K562 (cell line): ENCODE measurements at regions not wholly inside any gene's neighbourhood (a gene's known extent, or its start where the extent isn't known, plus 50 kb on each side); places are given as distances from the start of the nearest gene placed in this dataset.

Source experiments
- ATAC-seq: fragments of 200-7000 bp; cut with Tn5 transposase; 3 replicates; pipeline ENCODE4 v1.9.1; 2020; ENCODE audit warnings: moderate library complexity
- BruUV-seq: library from RNA; stranded (reverse); fragments of 400-500 nt; replicated peaks from 2 replicates; lab custom pipeline; 2021; lab: Mats Ljungman, UMichigan
- CTCF ChIA-PET: fragments of 300-600 bp; formaldehyde crosslinking; extraction: SDS; loops from one replicate; lab custom pipeline; 2021; ENCODE audit warnings: low intra/inter-chr PET ratio; lab: Yijun Ruan, JAX
- POLR2A ChIA-PET: fragments of 300-600, 350-650 bp; sonication (Branson Sonifier 250); formaldehyde crosslinking; extraction: SDS; loops from one replicate; lab custom pipeline; 2021; ENCODE audit warnings: antibody characterized with exemption, inconsistent platforms; lab: Yijun Ruan, JAX
- DNase-seq, 4 experiments: peaks; one replicate each; pipeline versions ENCODE4 v3.0.0 to v3.0.0-alpha.2; 2011 to 2018; ENCODE audit warnings: low spot score in 3 of 4, mixed read lengths in 3 of 4; ENCODE audit errors: extremely low read depth in 1 of 4
- FAIRE-seq: peaks from 2 replicates; lab custom pipeline; 2011; peaks lifted over from hg19 to GRCh38; lab: Jason Lieb, UNC
- H2AFZ ChIP-seq: 2 replicates; pipeline ENCODE4 v1.6.0; 2011; ENCODE audit warnings: low read depth, low read length, control low read depth, inconsistent platforms
- H3K27ac ChIP-seq: fragments of 200-600 bp; 3 replicates; pipeline ENCODE4 v1.8.0; 2011; ENCODE audit warnings: low read depth, mild to moderate bottlenecking, control low read depth, inconsistent platforms, low read length, moderate library complexity, mixed read lengths; ENCODE audit errors: extremely low read depth
- H3K27me3 ChIP-seq, 2 experiments: fragments of 300-600 bp in 1 of 2; 2 replicates in 1 of 2; 3 replicates in 1 of 2; pipeline versions ENCODE4 v1.6.0 to v1.8.0; 2011; ENCODE audit warnings: inconsistent platforms in 2 of 2, low read length in 2 of 2, mild to moderate bottlenecking in 1 of 2, mixed read lengths in 1 of 2, moderate library complexity in 1 of 2; ENCODE audit not compliant: control insufficient read depth in 2 of 2, insufficient read depth in 2 of 2
- H3K36me3 ChIP-seq: fragments of 300-600 bp; 3 replicates; pipeline ENCODE4 v1.8.0; 2011; ENCODE audit warnings: mild to moderate bottlenecking, low read length, inconsistent platforms; ENCODE audit not compliant: control insufficient read depth, insufficient read depth
- H3K4me1 ChIP-seq, 2 experiments: fragments of 200-600 bp in 1 of 2; replicated peaks in 1 of 2; 2 replicates in 1 of 2; 3 replicates in 1 of 2; pipeline versions ENCODE4 v1.5.1 to v1.8.0; 2011; ENCODE audit warnings: inconsistent platforms in 2 of 2, low read length in 2 of 2, mild to moderate bottlenecking in 1 of 2, mixed read lengths in 1 of 2, moderate library complexity in 1 of 2; ENCODE audit not compliant: control insufficient read depth in 2 of 2, insufficient read depth in 2 of 2
- H3K4me2 ChIP-seq: 2 replicates; pipeline ENCODE4 v1.6.1; 2011; ENCODE audit warnings: low read length, control low read depth, inconsistent platforms, mixed read lengths; ENCODE audit not compliant: insufficient read depth
- H3K4me3 ChIP-seq: fragments of 200-600 bp; sonication (generic), shearing (Covaris generic); 2 replicates; pipeline ENCODE4 v1.5.1; 2016; ENCODE audit warnings: control low read depth, inconsistent platforms
- H3K79me2 ChIP-seq: fragments of 200-600 bp; 3 replicates; pipeline ENCODE4 v1.8.0; 2011; ENCODE audit warnings: low read length, inconsistent platforms; ENCODE audit not compliant: control insufficient read depth, insufficient read depth
- H3K9ac ChIP-seq, 2 experiments: 2 replicates each; pipeline versions ENCODE4 v1.6.0 to v1.6.1; 2011; ENCODE audit warnings: low read depth in 2 of 2, low read length in 2 of 2, control low read depth in 1 of 2, inconsistent platforms in 1 of 2, mild to moderate bottlenecking in 1 of 2, mixed read lengths in 1 of 2; ENCODE audit not compliant: insufficient read depth in 1 of 2
- H3K9me1 ChIP-seq: one replicate; pipeline ENCODE4 v1.6.0; 2011; ENCODE audit warnings: inconsistent platforms, mild to moderate bottlenecking, low read length, moderate library complexity; ENCODE audit not compliant: control insufficient read depth, insufficient read depth
- H3K9me3 ChIP-seq: replicated peaks from 2 replicates; pipeline ENCODE4 v1.5.1; 2011; ENCODE audit warnings: low read depth, low read length, inconsistent platforms; ENCODE audit not compliant: control insufficient read depth, insufficient read depth
- H4K20me1 ChIP-seq: replicated peaks from 2 replicates; pipeline ENCODE4 v1.6.1; 2011; ENCODE audit warnings: low read length, inconsistent platforms, mixed read lengths; ENCODE audit not compliant: control insufficient read depth, insufficient read depth
- CGGBP1 ChIP-seq: fragments of 250-450 bp; sonication (Bioruptor Pico); IDR thresholded peaks from 2 replicates; pipeline ENCODE4 v1.9.0; 2021; ENCODE audit warnings: mild to moderate bottlenecking
- ETV5 ChIP-seq: sonication (generic); formaldehyde crosslinking; IDR thresholded peaks from 2 replicates; pipeline ENCODE4 v1.4.0; 2020; ENCODE audit warnings: low read depth, mild to moderate bottlenecking, missing genetic modification reagents
- GTF2A2 ChIP-seq: IDR thresholded peaks from 2 replicates; pipeline ENCODE4 v1.6.1; 2016; ENCODE audit warnings: mild to moderate bottlenecking, missing genetic modification characterization, missing compliant biosample characterization
- JUNB ChIP-seq: fragments of 450-650 bp; formaldehyde crosslinking; conservative IDR thresholded peaks from 2 replicates; pipeline ENCODE4 v1.4.0; 2020; ENCODE audit warnings: mild to moderate bottlenecking
- POLR2AphosphoS5 ChIP-seq: IDR thresholded peaks from 2 replicates; pipeline ENCODE4 v1.6.1; 2011; ENCODE audit warnings: mild to moderate bottlenecking, low read depth, low read length, moderate library complexity; ENCODE audit not compliant: control insufficient read depth, insufficient read depth
- RAD21 ChIP-seq, 2 experiments: fragments of 250-450 bp in 1 of 2; fragments of 450-650 bp in 1 of 2; sonication (Bioruptor Pico) in 1 of 2; formaldehyde crosslinking in 1 of 2; IDR thresholded peaks in 1 of 2; conservative IDR thresholded peaks in 1 of 2; 2 replicates each; pipeline versions ENCODE4 v1.4.0 to v1.8.0; 2020 to 2022; ENCODE audit warnings: mild to moderate bottlenecking in 2 of 2, moderate library complexity in 1 of 2
- RBM17 ChIP-seq: fragments of 200-400 bp; formaldehyde crosslinking; IDR thresholded peaks from 2 replicates; pipeline ENCODE4 v1.6.1; 2017; ENCODE audit warnings: low read depth, mild to moderate bottlenecking, low read length, borderline replicate concordance
- RBM39 ChIP-seq: fragments of 200-400 bp; formaldehyde crosslinking; optimal IDR thresholded peaks from 2 replicates; pipeline ENCODE3; 2018; ENCODE audit warnings: low read depth, low read length
- SMARCC2 ChIP-seq: fragments of 450-650 bp; IDR thresholded peaks from 2 replicates; pipeline ENCODE4 v1.6.1; 2017; ENCODE audit warnings: antibody characterized with exemption, moderate library complexity, mild to moderate bottlenecking, low read depth
- TAF1 ChIP-seq: IDR thresholded peaks from 2 replicates; pipeline ENCODE4 v1.6.1; 2011; ENCODE audit warnings: mild to moderate bottlenecking, low read length, moderate library complexity; ENCODE audit not compliant: insufficient read depth, control insufficient read depth, severe bottlenecking; ENCODE audit errors: extremely low read depth
- TEAD1 ChIP-seq, 2 experiments: fragments of 450-650 bp in 1 of 2; sonication (generic) in 1 of 2; formaldehyde crosslinking; IDR thresholded peaks; 2 replicates each; pipeline versions ENCODE4 v1.4.0 to v1.8.0; 2020 to 2022; ENCODE audit warnings: mild to moderate bottlenecking in 2 of 2, missing genetic modification reagents in 1 of 2
- THAP7 ChIP-seq: fragments of 250-450 bp; sonication (Bioruptor Pico); IDR thresholded peaks from 2 replicates; pipeline ENCODE4 v1.5.0; 2021
- XRCC4 ChIP-seq: IDR thresholded peaks from one replicate; pipeline ENCODE4 v1.6.1; 2011; ENCODE audit not compliant: insufficient read depth, insufficient read length; ENCODE audit errors: extremely low read depth
- ZFX ChIP-seq: sonication (generic); formaldehyde crosslinking; IDR thresholded peaks from 2 replicates; pipeline ENCODE4 v1.8.0; 2022; ENCODE audit warnings: mild to moderate bottlenecking, missing genetic modification reagents, moderate library complexity
- ZKSCAN1 ChIP-seq: fragments of 150-350 bp; IDR thresholded peaks from 2 replicates; pipeline ENCODE4 v1.6.1; 2016; ENCODE audit warnings: low read depth, low read length
- ZNF699 ChIP-seq: fragments of 250-450 bp; sonication (Bioruptor Pico); IDR thresholded peaks from 2 replicates; pipeline ENCODE4 v1.8.0; 2021; ENCODE audit warnings: mild to moderate bottlenecking, moderate library complexity; ENCODE audit not compliant: insufficient replicate concordance
- ZSCAN32 ChIP-seq: fragments of 450-650 bp; formaldehyde crosslinking; IDR thresholded peaks from 2 replicates; pipeline ENCODE4 v1.4.0; 2020; ENCODE audit warnings: mild to moderate bottlenecking, moderate library complexity
- WGBS: fragments of 100-300 bp; shearing (Covaris generic); methylation state at CpG from one replicate; pipeline ENCODE4 v1.1.6; 2016; ENCODE audit warnings: low coverage, mixed read lengths; ENCODE audit not compliant: insufficient coverage; ENCODE audit errors: missing lambda C conversion rate; 5-methylcytosine and 5-hydroxymethylcytosine counted together
- in situ Hi-C: fragments of 300-500 bp; cut with MboI; formaldehyde crosslinking; loops from 4 replicates; pipeline ENCODE4 v1.15.0; 2018; ENCODE audit warnings: inconsistent platforms, mixed read lengths
- intact Hi-C: fragments of 100-400 bp; cut with micrococcal nuclease; formaldehyde crosslinking; loops from 2 replicates; pipeline ENCODE4 v1.14.2; 2022

- intact Hi-C loops, result no loop called here
- H3K4me2 ChIP-seq, result no peak overlapping the region
- H3K36me3 ChIP-seq, result no peaks in the 10 kb centered on the region
- DNase-seq, result no peak
- ChIA-PET POLR2A (no interaction called here), CTCF (no interaction called here)
- ATAC-seq, result no peak
- TF ChIP-seq JUNB (CRISPR knock-in tag) (no peak), SMARCC2 (no peak), TEAD1 (CRISPR knock-in tag; IDR thresholded peaks at IDR 0.05) (no peak), TAF1 (no peak), ZNF699 (CRISPR knock-in tag) (no peak), GTF2A2 (tag) (no peak), XRCC4 (no peak), THAP7 (CRISPR knock-in tag) (no peak), ZFX (CRISPR knock-in tag) (no peak), POLR2AphosphoS5 (no peak), RBM39 (no peak), RAD21 (CRISPR knock-in tag; conservative IDR thresholded peaks at IDR 0.05 in 1 of 2, IDR thresholded peaks at IDR 0.05 in 1 of 2) (no peak), RBM17 (no peak), CGGBP1 (CRISPR knock-in tag) (no peak), ZSCAN32 (no peak), ETV5 (no peak), ZKSCAN1 (no peak)
- H3K9me1 ChIP-seq, result no peaks in the 10 kb centered on the region
- in situ Hi-C loops, result no loop called here
- no peak for FAIRE-seq
- WGBS, result 3% methylated on average over 4 of the region's 4 CpGs
- no peaks in the 10 kb centered on the region for H3K9me3 ChIP-seq
- no peak overlapping the region for H3K27ac ChIP-seq
- no peaks in the 10 kb centered on the region for H3K4me1 ChIP-seq
- no peaks in the 10 kb centered on the region for H3K27me3 ChIP-seq
- H4K20me1 ChIP-seq, result no peaks in the 10 kb centered on the region
- H3K79me2 ChIP-seq, result no peaks in the 10 kb centered on the region
- H3K9ac ChIP-seq, result no peak overlapping the region
- H3K4me3 ChIP-seq, result no peak overlapping the region
- H2AFZ ChIP-seq, result no peak overlapping the region
- BruUV-seq, result no TSS peak
These were observed 51.7 kb upstream of the RFXAP start for GRCh38 chr13:36767276-36767675.
